ENCODE measurements at regions not wholly inside any gene's neighbourhood (a gene's known extent, or its start where the extent isn't known, plus 50 kb on each side); places are given as distances from the start of the nearest gene placed in this dataset.

- H3K4me3 ChIP-seq (ENCODE audit: low read depth in 1 of 5, low read length in 5 of 5): no peak overlapping the region
- H3K27me3 ChIP-seq (ENCODE audit: control insufficient read depth in 5 of 5, insufficient read depth in 4 of 5, low read length in 5 of 5): peaks cover 0 to 9% (median 2%) of the 10 kb centered on the region in 5 donors
- no peaks in the 10 kb centered on the region for H3K36me3 ChIP-seq (ENCODE audit: control insufficient read depth in 5 of 5, insufficient read depth in 5 of 5, low read length in 5 of 5)
- no peaks in the 10 kb centered on the region for H3K4me1 ChIP-seq (ENCODE audit: control insufficient read depth in 5 of 5, insufficient read depth in 5 of 5, low read length in 5 of 5)
- H3K9ac ChIP-seq (ENCODE audit: low read length in 5 of 5): no peak overlapping the region
- H3K27ac ChIP-seq (ENCODE audit: low read depth, low read length): no peak overlapping the region
- peaks cover 0 to 14% (median 5%) of the 10 kb centered on the region in 5 donors for H3K9me3 ChIP-seq (ENCODE audit: control insufficient read depth in 5 of 5, low read length in 5 of 5)
These were observed 175.7 kb upstream of the SMIM23 start for GRCh38 chr5:171609806-171610452.

GRCh38 chr5:171610686-171611085 lies 174.9 kb upstream of the SMIM23 start:
- Histone ChIP-seq H3K9ac (ENCODE audit: low read length in 5 of 5) (no peak overlapping the region), H3K27ac (ENCODE audit: low read depth, low read length) (no peak overlapping the region), H3K9me3 (ENCODE audit: control insufficient read depth in 5 of 5, low read length in 5 of 5) (peaks cover 0 to 14% (median 5%) of the 10 kb centered on the region in 5 donors), H3K36me3 (ENCODE audit: control insufficient read depth in 5 of 5, insufficient read depth in 5 of 5, low read length in 5 of 5) (no peaks in the 10 kb centered on the region), H3K4me1 (ENCODE audit: control insufficient read depth in 5 of 5, insufficient read depth in 5 of 5, low read length in 5 of 5) (peaks cover 0 to 4% (median 0%) of the 10 kb centered on the region in 5 donors), H3K27me3 (ENCODE audit: control insufficient read depth in 5 of 5, insufficient read depth in 4 of 5, low read length in 5 of 5) (peaks cover 0 to 16% (median 8%) of the 10 kb centered on the region in 5 donors), H3K4me3 (ENCODE audit: low read depth in 1 of 5, low read length in 5 of 5) (no peak overlapping the region)

DNA sequence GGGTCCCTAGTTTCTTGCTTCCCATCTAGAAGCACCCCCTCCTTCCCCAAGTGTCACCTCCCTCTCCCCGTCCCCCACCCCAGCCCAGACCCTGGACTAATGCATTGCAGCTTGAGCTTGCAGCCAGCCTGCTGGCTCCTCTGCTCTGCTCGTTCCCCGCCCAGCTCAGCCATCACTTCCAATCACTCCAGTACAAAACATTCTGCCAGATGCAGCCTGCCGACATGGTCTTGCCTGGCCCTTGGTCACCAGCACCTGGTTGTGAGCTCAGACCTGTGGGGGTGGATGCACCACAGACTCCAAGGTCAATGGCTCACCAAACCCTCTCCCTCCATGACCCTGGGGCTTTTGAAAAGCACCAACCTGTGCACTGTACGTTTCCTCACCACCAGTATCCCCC lies 172.9 kb upstream of the SMIM23 start:
- H3K4me3 ChIP-seq (ENCODE audit: low read depth in 1 of 5, low read length in 5 of 5): no peak overlapping the region
- no peaks in the 10 kb centered on the region for H3K36me3 ChIP-seq (ENCODE audit: control insufficient read depth in 5 of 5, insufficient read depth in 5 of 5, low read length in 5 of 5)
- no peak overlapping the region for H3K9ac ChIP-seq (ENCODE audit: low read length in 5 of 5)
- no peak overlapping the region for H3K27ac ChIP-seq (ENCODE audit: low read depth, low read length)
- peaks cover 0 to 4% (median 0%) of the 10 kb centered on the region in 5 donors for H3K4me1 ChIP-seq (ENCODE audit: control insufficient read depth in 5 of 5, insufficient read depth in 5 of 5, low read length in 5 of 5)
- peaks cover 0 to 12% (median 2%) of the 10 kb centered on the region in 5 donors for H3K9me3 ChIP-seq (ENCODE audit: control insufficient read depth in 5 of 5, low read length in 5 of 5)
- H3K27me3 ChIP-seq (ENCODE audit: control insufficient read depth in 5 of 5, insufficient read depth in 4 of 5, low read length in 5 of 5): peaks cover 0 to 23% (median 16%) of the 10 kb centered on the region in 5 donors

GRCh38 chr5:171614511-171614910 lies 171.1 kb upstream of the SMIM23 start:
- Histone ChIP-seq H3K36me3 (ENCODE audit: control insufficient read depth in 5 of 5, insufficient read depth in 5 of 5, low read length in 5 of 5) (no peaks in the 10 kb centered on the region), H3K9me3 (ENCODE audit: control insufficient read depth in 5 of 5, low read length in 5 of 5) (peaks cover 0 to 6% (median 0%) of the 10 kb centered on the region in 5 donors), H3K4me3 (ENCODE audit: low read depth in 1 of 5, low read length in 5 of 5) (no peak overlapping the region), H3K27ac (ENCODE audit: low read depth, low read length) (no peak overlapping the region), H3K9ac (ENCODE audit: low read length in 5 of 5) (no peak overlapping the region), H3K4me1 (ENCODE audit: control insufficient read depth in 5 of 5, insufficient read depth in 5 of 5, low read length in 5 of 5) (peaks cover 0 to 4% (median 0%) of the 10 kb centered on the region in 5 donors), H3K27me3 (ENCODE audit: control insufficient read depth in 5 of 5, insufficient read depth in 4 of 5, low read length in 5 of 5) (peaks cover 3 to 23% (median 16%) of the 10 kb centered on the region in 5 donors)

GRCh38 chr5:171614971-171615653 lies 170.5 kb upstream of the SMIM23 start:
- no peak overlapping the region for H3K4me3 ChIP-seq (ENCODE audit: low read depth in 1 of 5, low read length in 5 of 5)
- H3K27me3 ChIP-seq (ENCODE audit: control insufficient read depth in 5 of 5, insufficient read depth in 4 of 5, low read length in 5 of 5): peaks cover 3 to 23% (median 16%) of the 10 kb centered on the region in 5 donors
- peaks cover 0 to 4% (median 0%) of the 10 kb centered on the region in 5 donors for H3K4me1 ChIP-seq (ENCODE audit: control insufficient read depth in 5 of 5, insufficient read depth in 5 of 5, low read length in 5 of 5)
- H3K9me3 ChIP-seq (ENCODE audit: control insufficient read depth in 5 of 5, low read length in 5 of 5): peaks cover 0 to 6% (median 0%) of the 10 kb centered on the region in 5 donors
- H3K36me3 ChIP-seq (ENCODE audit: control insufficient read depth in 5 of 5, insufficient read depth in 5 of 5, low read length in 5 of 5): no peaks in the 10 kb centered on the region
- H3K27ac ChIP-seq (ENCODE audit: low read depth, low read length): no peak overlapping the region
- H3K9ac ChIP-seq (ENCODE audit: low read length in 5 of 5): no peak overlapping the region

DNA sequence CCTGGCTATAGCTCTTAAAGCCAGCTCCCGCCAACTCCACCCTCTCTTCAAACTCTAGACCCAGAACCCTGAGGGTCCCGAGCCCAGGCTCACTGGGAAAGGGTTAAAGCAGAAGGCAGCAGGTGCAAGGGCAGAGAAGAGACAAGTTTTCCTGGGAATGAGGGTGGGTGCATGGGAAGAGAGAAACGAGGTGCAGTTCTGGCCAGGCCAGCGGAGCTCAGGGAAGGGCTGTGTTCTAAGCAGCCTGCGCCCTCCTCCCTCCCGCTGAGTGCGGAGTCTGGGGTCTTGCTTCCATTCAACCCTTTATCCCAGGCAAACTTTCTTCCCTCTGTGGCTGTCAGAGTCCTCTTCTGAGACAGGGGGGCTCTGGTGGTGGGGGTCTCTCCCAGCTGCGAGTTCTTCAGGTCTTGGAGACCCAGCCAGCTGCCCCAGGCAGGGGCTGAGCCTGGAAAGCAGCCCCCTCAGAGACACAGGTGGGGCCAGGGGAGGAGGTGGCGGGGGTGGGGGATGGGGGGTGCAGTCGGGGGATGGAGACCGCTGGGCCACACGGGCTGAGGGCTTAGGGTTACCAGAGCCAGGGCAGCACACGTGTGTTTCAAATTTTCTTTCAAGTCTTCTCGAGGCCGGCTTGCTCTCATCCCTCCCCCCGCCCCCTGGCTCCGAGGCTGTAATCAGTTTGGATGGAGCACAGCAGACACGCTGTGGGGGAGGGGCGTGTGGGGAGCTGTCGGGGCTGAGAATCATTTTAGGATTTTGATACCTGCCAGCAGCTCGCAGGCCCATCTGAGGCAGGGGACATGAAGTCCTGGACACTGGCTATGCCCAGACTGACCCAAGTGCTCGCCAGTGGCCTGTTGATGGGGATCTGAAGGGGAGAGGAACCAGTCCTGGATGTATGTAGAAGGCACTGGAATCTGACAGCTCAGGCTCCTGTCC lies 169.6 kb upstream of the SMIM23 start:
- Histone ChIP-seq H3K27me3 (ENCODE audit: control insufficient read depth in 5 of 5, insufficient read depth in 4 of 5, low read length in 5 of 5) (peaks cover 3 to 23% (median 16%) of the 10 kb centered on the region in 5 donors), H3K4me1 (ENCODE audit: control insufficient read depth in 5 of 5, insufficient read depth in 5 of 5, low read length in 5 of 5) (peaks cover 0 to 4% (median 0%) of the 10 kb centered on the region in 5 donors), H3K4me3 (ENCODE audit: low read depth in 1 of 5, low read length in 5 of 5) (no peak overlapping the region), H3K27ac (ENCODE audit: low read depth, low read length) (no peak overlapping the region), H3K36me3 (ENCODE audit: control insufficient read depth in 5 of 5, insufficient read depth in 5 of 5, low read length in 5 of 5) (no peaks in the 10 kb centered on the region), H3K9ac (ENCODE audit: low read length in 5 of 5) (no peak overlapping the region), H3K9me3 (ENCODE audit: control insufficient read depth in 5 of 5, low read length in 5 of 5) (peaks cover 0 to 6% (median 0%) of the 10 kb centered on the region in 5 donors)

- Histone ChIP-seq H3K27me3 (ENCODE audit: control insufficient read depth in 5 of 5, insufficient read depth in 4 of 5, low read length in 5 of 5) (peaks cover 3 to 23% (median 16%) of the 10 kb centered on the region in 5 donors), H3K36me3 (ENCODE audit: control insufficient read depth in 5 of 5, insufficient read depth in 5 of 5, low read length in 5 of 5) (no peaks in the 10 kb centered on the region), H3K4me3 (ENCODE audit: low read depth in 1 of 5, low read length in 5 of 5) (no peak overlapping the region), H3K27ac (ENCODE audit: low read depth, low read length) (no peak overlapping the region), H3K9me3 (ENCODE audit: control insufficient read depth in 5 of 5, low read length in 5 of 5) (peaks cover 0 to 6% (median 0%) of the 10 kb centered on the region in 5 donors), H3K9ac (ENCODE audit: low read length in 5 of 5) (no peak overlapping the region), H3K4me1 (ENCODE audit: control insufficient read depth in 5 of 5, insufficient read depth in 5 of 5, low read length in 5 of 5) (peaks cover 0 to 4% (median 0%) of the 10 kb centered on the region in 5 donors)
These were observed 168.4 kb upstream of the SMIM23 start for GRCh38 chr5:171617266-171617665.

DNA sequence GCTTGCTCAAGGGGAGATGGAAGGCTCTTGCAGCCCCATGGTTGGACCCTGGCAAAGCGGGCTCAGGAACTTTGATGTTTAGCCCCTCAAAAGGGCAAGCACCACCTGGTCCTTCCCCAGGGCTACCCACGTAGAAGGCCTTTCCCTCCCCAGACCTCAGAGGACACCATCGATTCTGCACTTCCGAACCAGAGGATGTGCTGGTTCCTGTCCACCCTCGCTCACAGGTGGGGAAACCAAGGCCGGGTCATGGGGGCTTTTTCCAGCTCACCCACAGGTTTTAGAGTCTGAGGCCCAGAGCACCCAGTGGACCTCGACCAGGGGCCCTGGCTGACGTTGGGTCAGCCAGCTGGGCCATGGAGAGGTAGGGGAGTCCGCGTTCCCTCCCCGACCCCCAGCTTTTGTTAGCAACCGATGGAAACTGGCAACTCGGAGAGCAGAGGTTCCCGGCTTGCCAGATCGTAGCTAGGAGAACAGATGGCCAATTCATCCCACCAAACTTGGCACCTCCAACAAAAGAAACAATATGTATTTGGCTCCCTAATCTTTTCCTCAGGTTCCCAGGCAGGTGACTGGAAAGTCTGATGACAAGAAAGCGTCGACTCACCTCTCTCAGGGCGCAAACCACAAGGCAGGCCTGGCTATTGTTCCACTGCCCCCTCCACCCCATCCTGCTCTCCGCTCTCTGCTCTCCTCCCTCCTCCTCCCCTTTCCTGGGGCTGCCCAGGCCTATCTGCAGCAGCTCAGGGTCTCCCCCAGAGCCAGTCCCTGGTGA lies 167.6 kb upstream of the SMIM23 start:
- Histone ChIP-seq H3K4me3 (ENCODE audit: low read depth in 1 of 5, low read length in 5 of 5) (no peak overlapping the region), H3K9me3 (ENCODE audit: control insufficient read depth in 5 of 5, low read length in 5 of 5) (peaks cover 0 to 6% (median 0%) of the 10 kb centered on the region in 5 donors), H3K36me3 (ENCODE audit: control insufficient read depth in 5 of 5, insufficient read depth in 5 of 5, low read length in 5 of 5) (no peaks in the 10 kb centered on the region), H3K27me3 (ENCODE audit: control insufficient read depth in 5 of 5, insufficient read depth in 4 of 5, low read length in 5 of 5) (peaks cover 3 to 23% (median 14%) of the 10 kb centered on the region in 5 donors), H3K9ac (ENCODE audit: low read length in 5 of 5) (no peak overlapping the region), H3K4me1 (ENCODE audit: control insufficient read depth in 5 of 5, insufficient read depth in 5 of 5, low read length in 5 of 5) (peaks cover 0 to 4% (median 0%) of the 10 kb centered on the region in 5 donors), H3K27ac (ENCODE audit: low read depth, low read length) (no peak overlapping the region)

DNA sequence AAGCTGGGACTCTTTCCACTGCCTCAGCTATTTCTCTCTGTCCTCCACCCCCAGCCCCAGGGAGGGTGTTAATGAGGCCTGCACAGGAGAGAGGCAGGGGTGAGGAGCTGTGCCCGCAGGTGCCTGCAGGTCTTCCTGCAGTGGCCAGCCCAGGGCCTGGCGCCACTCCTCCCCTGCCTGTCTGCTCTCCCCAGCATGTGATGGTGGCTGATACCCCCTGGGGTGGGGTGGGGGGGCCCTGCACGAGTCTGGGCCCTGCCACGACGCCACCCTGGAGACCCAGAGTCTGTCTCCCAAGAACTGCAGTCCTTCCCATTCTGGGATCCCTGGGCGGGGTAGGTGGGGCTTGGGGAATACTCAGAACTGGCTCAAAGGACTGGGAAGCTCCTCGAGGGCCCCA lies 166.4 kb upstream of the SMIM23 start:
- H3K27ac ChIP-seq (ENCODE audit: low read depth, low read length): no peak overlapping the region
- no peaks in the 10 kb centered on the region for H3K9me3 ChIP-seq (ENCODE audit: control insufficient read depth in 5 of 5, low read length in 5 of 5)
- peaks cover 3 to 21% (median 14%) of the 10 kb centered on the region in 5 donors for H3K27me3 ChIP-seq (ENCODE audit: control insufficient read depth in 5 of 5, insufficient read depth in 4 of 5, low read length in 5 of 5)

More for the DNA sequence above, 166.4 kb upstream of the SMIM23 start:
- Histone ChIP-seq H3K4me1 (ENCODE audit: control insufficient read depth in 5 of 5, insufficient read depth in 5 of 5, low read length in 5 of 5) (peaks cover 0 to 4% (median 0%) of the 10 kb centered on the region in 5 donors), H3K36me3 (ENCODE audit: control insufficient read depth in 5 of 5, insufficient read depth in 5 of 5, low read length in 5 of 5) (no peaks in the 10 kb centered on the region), H3K9ac (ENCODE audit: low read length in 5 of 5) (no peak overlapping the region), H3K4me3 (ENCODE audit: low read depth in 1 of 5, low read length in 5 of 5) (no peak overlapping the region)

Data from subcutaneous abdominal adipose tissue (tissue), 5 donors.